C4-2B (cell line): ENCODE measurements at regions not wholly inside any gene's neighbourhood (a gene's known extent, or its start where the extent isn't known, plus 50 kb on each side); places are given as distances from the start of the nearest gene placed in this dataset.

Experiments
- ZFX ChIP-seq: fragments of 450-650 bp; IDR thresholded peaks from 2 replicates; pipeline ENCODE4 v1.6.1; 2017
- TF ChIP-seq, protein P1 (sequence below): fragments of 450-650 bp; conservative IDR thresholded peaks from 2 replicates; pipeline ENCODE4 v1.5.1; 2017; ENCODE audit warnings: mild to moderate bottlenecking

GRCh38 chr3:104279617-104280016 lies 1087.1 kb upstream of the ALCAM start:
- TF ChIP-seq, protein P1, sequence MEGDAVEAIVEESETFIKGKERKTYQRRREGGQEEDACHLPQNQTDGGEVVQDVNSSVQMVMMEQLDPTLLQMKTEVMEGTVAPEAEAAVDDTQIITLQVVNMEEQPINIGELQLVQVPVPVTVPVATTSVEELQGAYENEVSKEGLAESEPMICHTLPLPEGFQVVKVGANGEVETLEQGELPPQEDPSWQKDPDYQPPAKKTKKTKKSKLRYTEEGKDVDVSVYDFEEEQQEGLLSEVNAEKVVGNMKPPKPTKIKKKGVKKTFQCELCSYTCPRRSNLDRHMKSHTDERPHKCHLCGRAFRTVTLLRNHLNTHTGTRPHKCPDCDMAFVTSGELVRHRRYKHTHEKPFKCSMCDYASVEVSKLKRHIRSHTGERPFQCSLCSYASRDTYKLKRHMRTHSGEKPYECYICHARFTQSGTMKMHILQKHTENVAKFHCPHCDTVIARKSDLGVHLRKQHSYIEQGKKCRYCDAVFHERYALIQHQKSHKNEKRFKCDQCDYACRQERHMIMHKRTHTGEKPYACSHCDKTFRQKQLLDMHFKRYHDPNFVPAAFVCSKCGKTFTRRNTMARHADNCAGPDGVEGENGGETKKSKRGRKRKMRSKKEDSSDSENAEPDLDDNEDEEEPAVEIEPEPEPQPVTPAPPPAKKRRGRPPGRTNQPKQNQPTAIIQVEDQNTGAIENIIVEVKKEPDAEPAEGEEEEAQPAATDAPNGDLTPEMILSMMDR: no peak
- no peak for TF ChIP-seq ZFX
